GM12873 (cell line): ENCODE measurements at regions not wholly inside any gene's neighbourhood (a gene's known extent, or its start where the extent isn't known, plus 50 kb on each side); places are given as distances from the start of the nearest gene placed in this dataset.

Experiments
- CTCF ChIP-seq: IDR thresholded peaks from 2 replicates; pipeline ENCODE4 v1.5.1; 2012; ENCODE audit warnings: low read depth, mild to moderate bottlenecking, moderate library complexity, low read length, control low read depth; ENCODE audit not compliant: insufficient read depth; ENCODE audit errors: missing control alignments

GRCh38 chr5:15012061-15012460 lies 140.5 kb upstream of the ANKH start:
- TF ChIP-seq CTCF = no peak

- no peak for TF ChIP-seq CTCF
These were observed 139.4 kb upstream of the ANKH start for GRCh38 chr5:15010936-15011335.

GRCh38 chr5:15009420-15009819 lies 137.8 kb upstream of the ANKH start:
- no peak for TF ChIP-seq CTCF

- no peak for TF ChIP-seq CTCF
These were observed 137.3 kb upstream of the ANKH start for GRCh38 chr5:15008921-15009320.

- TF ChIP-seq CTCF = no peak
These were observed 136.9 kb upstream of the ANKH start for GRCh38 chr5:15008476-15008875.

GRCh38 chr5:15007646-15008045 lies 136.1 kb upstream of the ANKH start:
- no peak for TF ChIP-seq CTCF

GRCh38 chr5:15004506-15004905 lies 132.9 kb upstream of the ANKH start:
- TF ChIP-seq CTCF = no peak

- TF ChIP-seq CTCF = peak; percentile 77
These were observed 131.9 kb upstream of the ANKH start for GRCh38 chr5:15003511-15003920.
